NCI-H2029 treated with DMSO at 0.1 percent for 48 hours (cell line): ENCODE measurements at regions not wholly inside any gene's neighbourhood (a gene's known extent, or its start where the extent isn't known, plus 50 kb on each side); places are given as distances from the start of the nearest gene placed in this dataset.

Experiments used
- DNase-seq: peaks from one replicate; lab custom pipeline; 2025; lab: John Stamatoyannopoulos, UW

- no peak for DNase-seq
Measured at GRCh38 chr3:65112751-65113300, 425.0 kb upstream of the ADAMTS9 start.

GRCh38 chr3:65110661-65111060 lies 422.9 kb upstream of the ADAMTS9 start:
- DNase-seq = no peak

GRCh38 chr3:65109966-65110500 lies 422.2 kb upstream of the ADAMTS9 start:
- DNase-seq = no peak

- no peak for DNase-seq
Measured at GRCh38 chr3:65107174-65107573, 419.4 kb upstream of the ADAMTS9 start.

GRCh38 chr3:65101450-65101849 lies 413.6 kb upstream of the ADAMTS9 start:
- DNase-seq = no peak

GRCh38 chr3:65098400-65098799 lies 410.6 kb upstream of the ADAMTS9 start:
- DNase-seq = no peak

GRCh38 chr3:65096110-65096745 lies 408.4 kb upstream of the ADAMTS9 start:
- no peak for DNase-seq

- DNase-seq = no peak
Measured at GRCh38 chr3:65094723-65095122, 406.9 kb upstream of the ADAMTS9 start.

- DNase-seq = no peak
Measured at GRCh38 chr3:65093641-65094040, 405.8 kb upstream of the ADAMTS9 start.

GRCh38 chr3:65091565-65091964 lies 403.8 kb upstream of the ADAMTS9 start:
- no peak for DNase-seq

GRCh38 chr3:65083240-65083639 lies 395.4 kb upstream of the ADAMTS9 start:
- DNase-seq = no peak

- no peak for DNase-seq
Measured at GRCh38 chr3:65081536-65081935, 393.7 kb upstream of the ADAMTS9 start.

GRCh38 chr3:65080432-65080831 lies 392.6 kb upstream of the ADAMTS9 start:
- DNase-seq = no peak

GRCh38 chr3:65079560-65079959 lies 391.8 kb upstream of the ADAMTS9 start:
- DNase-seq = no peak

- DNase-seq = no peak
Measured at GRCh38 chr3:65078748-65079147, 390.9 kb upstream of the ADAMTS9 start.

GRCh38 chr3:65077124-65077523 lies 389.3 kb upstream of the ADAMTS9 start:
- DNase-seq = no peak

- DNase-seq = no peak
Measured at GRCh38 chr3:65070968-65071367, 383.2 kb upstream of the ADAMTS9 start.

GRCh38 chr3:65060904-65061303 lies 373.1 kb upstream of the ADAMTS9 start:
- DNase-seq = no peak

GRCh38 chr3:65052101-65052500 lies 364.3 kb upstream of the ADAMTS9 start:
- DNase-seq = no peak

- DNase-seq = no peak
Measured at GRCh38 chr3:65048151-65048550, 360.4 kb upstream of the ADAMTS9 start.

GRCh38 chr3:65045138-65045537 lies 357.3 kb upstream of the ADAMTS9 start:
- DNase-seq = no peak

GRCh38 chr3:65044401-65044800 lies 356.6 kb upstream of the ADAMTS9 start:
- no peak for DNase-seq

GRCh38 chr3:65042675-65043074 lies 354.9 kb upstream of the ADAMTS9 start:
- no peak for DNase-seq

GRCh38 chr3:65039754-65040210 lies 352.0 kb upstream of the ADAMTS9 start:
- no peak for DNase-seq
